Bronchial epithelial cell (primary cell): ENCODE measurements at regions not wholly inside any gene's neighbourhood (a gene's known extent, or its start where the extent isn't known, plus 50 kb on each side); places are given as distances from the start of the nearest gene placed in this dataset.
A peak's percentile ranks its signal among the peaks of the same experiment; 100 is the strongest.

ENCODE experiments used
- DNase-seq: peaks from one replicate; pipeline ENCODE4 v3.0.0-alpha.2; 2010; ENCODE audit warnings: low read depth
- FAIRE-seq: peaks from 2 replicates; lab custom pipeline; 2011; peaks lifted over from hg19 to GRCh38; lab: Jason Lieb, UNC
- H3K27me3 ChIP-seq: 2 replicates; pipeline ENCODE4 v1.5.1; 2011; ENCODE audit warnings: low read length; ENCODE audit not compliant: control insufficient read depth, insufficient read depth
- H3K36me3 ChIP-seq: 2 replicates; pipeline ENCODE4 v1.5.1; 2011; ENCODE audit warnings: low read length; ENCODE audit not compliant: control insufficient read depth, insufficient read depth
- H3K4me3 ChIP-seq: 2 replicates; pipeline ENCODE4 v1.5.1; 2011; ENCODE audit warnings: mild to moderate bottlenecking, low read depth, low read length, control low read depth
- TF ChIP-seq, protein P1 (sequence below): IDR thresholded peaks from 2 replicates; pipeline ENCODE4 v1.5.1; 2011; ENCODE audit warnings: mild to moderate bottlenecking, moderate library complexity, low read length, control low read depth, inconsistent platforms; ENCODE audit not compliant: insufficient read depth, severe bottlenecking

DNA sequence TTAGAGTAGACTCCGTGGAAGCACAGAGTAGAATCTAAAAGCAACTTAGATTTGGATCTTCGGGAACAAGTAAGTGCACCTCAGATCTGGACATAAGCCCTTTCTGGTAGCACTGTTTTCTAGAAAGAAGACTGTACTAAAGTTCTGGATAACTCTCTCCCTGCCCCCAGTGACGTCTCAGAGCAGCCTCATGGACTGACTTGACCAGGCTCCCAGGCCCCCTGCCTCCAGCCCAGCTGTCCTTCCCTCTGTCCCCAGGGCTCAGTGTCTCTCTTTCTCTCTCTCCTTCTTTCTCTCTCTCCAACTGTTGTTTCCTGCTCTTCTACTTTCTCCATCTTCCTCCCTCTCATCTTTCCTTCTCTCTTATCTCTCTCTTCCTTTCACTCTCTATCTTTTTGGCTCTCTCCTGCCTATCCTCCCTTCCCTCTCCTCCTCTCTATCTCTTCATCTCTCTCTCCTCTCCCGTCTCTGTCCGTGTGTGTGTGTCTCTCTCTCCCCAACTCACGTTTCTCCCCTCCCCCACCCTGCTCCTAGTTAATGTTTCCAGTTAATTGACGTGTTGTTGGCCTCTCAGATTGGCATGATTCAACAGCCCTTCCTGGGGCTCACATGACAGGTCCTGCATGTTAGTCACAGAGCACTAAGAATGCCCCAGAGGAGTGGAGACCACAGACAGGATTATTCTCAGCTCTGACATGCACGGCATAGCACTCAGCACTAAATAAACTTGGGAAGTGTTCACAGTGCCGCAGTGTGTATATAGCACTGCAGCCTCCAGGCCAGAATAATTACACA, 180.4 kb upstream of the FOXQ1 start:
- TF ChIP-seq, protein P1, sequence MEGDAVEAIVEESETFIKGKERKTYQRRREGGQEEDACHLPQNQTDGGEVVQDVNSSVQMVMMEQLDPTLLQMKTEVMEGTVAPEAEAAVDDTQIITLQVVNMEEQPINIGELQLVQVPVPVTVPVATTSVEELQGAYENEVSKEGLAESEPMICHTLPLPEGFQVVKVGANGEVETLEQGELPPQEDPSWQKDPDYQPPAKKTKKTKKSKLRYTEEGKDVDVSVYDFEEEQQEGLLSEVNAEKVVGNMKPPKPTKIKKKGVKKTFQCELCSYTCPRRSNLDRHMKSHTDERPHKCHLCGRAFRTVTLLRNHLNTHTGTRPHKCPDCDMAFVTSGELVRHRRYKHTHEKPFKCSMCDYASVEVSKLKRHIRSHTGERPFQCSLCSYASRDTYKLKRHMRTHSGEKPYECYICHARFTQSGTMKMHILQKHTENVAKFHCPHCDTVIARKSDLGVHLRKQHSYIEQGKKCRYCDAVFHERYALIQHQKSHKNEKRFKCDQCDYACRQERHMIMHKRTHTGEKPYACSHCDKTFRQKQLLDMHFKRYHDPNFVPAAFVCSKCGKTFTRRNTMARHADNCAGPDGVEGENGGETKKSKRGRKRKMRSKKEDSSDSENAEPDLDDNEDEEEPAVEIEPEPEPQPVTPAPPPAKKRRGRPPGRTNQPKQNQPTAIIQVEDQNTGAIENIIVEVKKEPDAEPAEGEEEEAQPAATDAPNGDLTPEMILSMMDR: no peak
- Histone ChIP-seq H3K27me3 (no peaks in the 10 kb centered on the region), H3K4me3 (no peak overlapping the region), H3K36me3 (no peaks in the 10 kb centered on the region)
- FAIRE-seq (peak; percentile 66), DNase-seq (peak; percentile 99)

DNA sequence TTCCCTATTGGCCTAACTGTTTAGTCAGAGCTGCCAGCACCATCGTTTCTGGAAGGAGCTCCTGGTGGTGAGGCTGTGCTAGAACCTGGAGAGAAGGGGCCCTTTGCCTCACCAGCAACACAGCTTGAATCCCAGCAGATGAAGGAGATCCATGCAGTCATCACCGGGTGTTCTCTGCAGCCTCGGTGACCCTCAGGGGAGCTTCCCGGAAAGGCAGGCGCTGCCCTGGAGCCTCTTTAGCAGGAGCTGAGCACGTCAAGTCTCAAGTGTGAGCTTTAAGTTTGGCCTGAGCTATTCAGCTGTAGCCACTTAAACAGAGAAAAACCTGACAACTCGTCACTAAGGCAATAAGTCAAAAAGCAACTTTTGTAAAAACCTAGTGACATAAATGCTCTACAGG, 181.2 kb upstream of the FOXQ1 start:
- Histone ChIP-seq H3K27me3 (no peaks in the 10 kb centered on the region), H3K4me3 (no peak overlapping the region), H3K36me3 (no peaks in the 10 kb centered on the region)
- no peak for DNase-seq
- TF ChIP-seq, protein P1: no peak
- no peak for FAIRE-seq

DNA sequence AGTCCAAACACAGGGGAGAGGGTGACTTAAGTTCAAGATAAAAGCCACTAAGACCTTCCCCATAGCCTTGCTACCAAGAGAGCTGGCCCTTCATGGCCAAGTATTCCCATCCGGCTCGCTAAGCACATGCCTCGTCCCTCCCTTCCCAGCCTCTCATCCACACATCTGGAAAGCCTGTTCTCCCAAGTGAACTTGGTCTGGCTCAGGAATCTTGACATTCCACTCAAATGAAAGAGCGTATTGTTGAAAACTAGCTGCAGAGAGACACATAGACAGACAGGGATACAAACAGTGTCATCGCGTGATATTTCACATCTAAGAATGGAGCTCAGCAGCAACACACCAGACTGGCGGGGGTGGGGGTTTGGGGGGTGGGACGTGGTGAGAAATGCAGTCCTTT, 182.8 kb upstream of the FOXQ1 start:
- no peak for FAIRE-seq
- Histone ChIP-seq H3K27me3 (no peaks in the 10 kb centered on the region), H3K4me3 (no peak overlapping the region), H3K36me3 (no peaks in the 10 kb centered on the region)
- no peak for DNase-seq
- TF ChIP-seq, protein P1: no peak

DNA sequence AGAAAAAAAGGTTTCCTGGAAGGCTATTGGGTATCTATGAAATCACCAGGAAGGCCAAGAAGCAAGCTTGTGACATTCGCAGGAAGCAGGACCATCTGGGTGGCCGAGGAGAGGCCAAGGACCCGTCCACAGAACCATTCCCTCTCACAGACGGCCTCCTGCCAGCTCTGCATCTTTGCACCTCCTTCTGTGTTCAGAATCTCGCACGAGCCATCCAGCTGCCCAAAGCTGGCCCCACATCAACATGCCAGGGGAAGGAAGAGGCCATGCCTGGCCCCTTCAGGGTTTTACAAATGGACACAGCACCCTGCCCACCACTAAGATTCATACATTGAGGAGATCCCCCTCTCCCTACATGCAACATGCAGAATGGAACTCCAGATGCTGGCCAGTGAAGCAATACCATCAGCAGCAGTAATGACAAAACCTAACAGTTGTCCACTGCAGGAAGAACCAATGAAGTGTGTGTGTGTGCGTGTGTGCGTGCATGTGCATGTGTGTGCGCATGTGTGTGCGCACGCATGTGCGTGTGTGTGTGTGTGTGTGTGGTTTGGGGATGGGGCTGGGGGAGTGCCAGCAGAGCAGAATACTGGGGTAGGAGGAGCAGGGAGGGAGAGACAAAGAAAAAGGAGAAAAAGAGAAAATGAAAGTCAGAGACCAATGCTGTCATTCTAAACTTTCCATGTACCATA, 184.2 kb upstream of the FOXQ1 start:
- Histone ChIP-seq H3K4me3 (no peak overlapping the region), H3K27me3 (no peaks in the 10 kb centered on the region), H3K36me3 (no peaks in the 10 kb centered on the region)
- TF ChIP-seq, protein P1: no peak
- FAIRE-seq (no peak), DNase-seq (no peak)

DNA sequence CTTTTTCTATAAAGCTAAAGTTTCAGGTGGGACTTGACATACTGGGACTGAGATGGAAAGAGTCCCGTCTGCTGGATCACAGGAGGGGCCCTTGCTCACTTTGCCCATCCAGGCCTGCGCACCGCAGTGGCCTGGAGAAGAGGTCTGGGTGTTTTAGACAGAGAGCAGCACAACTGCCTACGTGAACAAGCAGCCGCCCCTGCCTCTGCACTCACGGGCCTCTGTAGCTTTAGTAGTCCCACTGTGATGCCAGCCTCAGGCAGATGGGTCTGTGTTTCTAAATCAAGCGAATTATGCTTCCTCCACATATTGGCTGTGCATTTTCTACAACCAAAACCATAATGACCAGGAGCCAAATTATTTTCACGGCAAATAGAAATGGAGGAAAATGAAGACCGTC, 184.8 kb upstream of the FOXQ1 start:
- Histone ChIP-seq H3K27me3 (no peaks in the 10 kb centered on the region), H3K36me3 (no peaks in the 10 kb centered on the region), H3K4me3 (no peak overlapping the region)
- FAIRE-seq (no peak), DNase-seq (no peak)
- TF ChIP-seq, protein P1: no peak

DNA sequence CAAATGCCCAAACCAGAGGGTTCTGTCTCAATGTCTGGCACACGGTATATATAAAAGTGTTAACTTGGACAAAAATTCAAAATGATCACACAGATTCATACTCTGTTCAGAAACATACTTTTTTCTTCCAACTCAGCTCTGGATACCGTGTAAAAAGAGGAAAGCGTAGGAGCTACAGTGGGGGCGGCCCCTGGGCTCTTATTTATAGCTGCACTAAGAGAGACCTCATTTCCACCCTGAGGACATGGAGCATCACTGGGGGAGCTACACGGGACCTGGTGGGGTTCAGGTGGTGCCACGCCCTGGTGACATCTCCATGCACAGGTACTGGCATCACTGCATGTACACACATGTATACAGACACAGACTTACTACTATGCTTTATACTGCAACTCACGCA, 185.9 kb upstream of the FOXQ1 start:
- TF ChIP-seq, protein P1: no peak
- FAIRE-seq (no peak), DNase-seq (no peak)
- Histone ChIP-seq H3K27me3 (no peaks in the 10 kb centered on the region), H3K36me3 (no peaks in the 10 kb centered on the region), H3K4me3 (no peak overlapping the region)
